PC-9 (cell line): ENCODE measurements at regions not wholly inside any gene's neighbourhood (a gene's known extent, or its start where the extent isn't known, plus 50 kb on each side); places are given as distances from the start of the nearest gene placed in this dataset.

Experiments
- EZH2 ChIP-seq: fragments of 200-600 bp; sonication (generic); IDR thresholded peaks from 2 replicates; pipeline ENCODE4 v1.8.0; 2017; ENCODE audit warnings: antibody characterized with exemption, low read depth
- TF ChIP-seq, protein P1 (sequence below): fragments of 200-600 bp; sonication (generic); conservative IDR thresholded peaks from 2 replicates; pipeline ENCODE4 v1.6.1; 2017; ENCODE audit warnings: mixed run types, antibody characterized with exemption, mild to moderate bottlenecking, moderate library complexity

DNA sequence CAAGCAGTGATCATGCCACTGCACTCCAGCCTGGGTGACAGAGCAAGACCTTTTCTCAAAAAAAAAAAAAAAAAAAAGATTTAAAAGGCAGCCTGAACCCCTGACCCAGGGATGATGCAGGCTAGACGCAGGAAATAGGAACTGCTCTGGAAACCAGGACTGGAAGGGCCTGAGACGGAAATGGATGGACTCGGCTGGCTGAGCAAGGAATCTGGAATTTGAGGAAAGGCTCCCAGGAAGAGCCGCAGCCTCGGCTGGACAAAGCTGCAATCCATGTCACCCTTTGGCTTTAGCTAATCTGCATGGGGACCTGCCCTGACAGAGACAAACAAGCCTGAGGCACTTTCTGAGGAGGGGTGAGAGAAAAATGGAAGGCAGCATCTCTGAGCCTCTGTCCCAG is 55.0 kb upstream of the DAPL1 start:
- TF ChIP-seq, protein P1, sequence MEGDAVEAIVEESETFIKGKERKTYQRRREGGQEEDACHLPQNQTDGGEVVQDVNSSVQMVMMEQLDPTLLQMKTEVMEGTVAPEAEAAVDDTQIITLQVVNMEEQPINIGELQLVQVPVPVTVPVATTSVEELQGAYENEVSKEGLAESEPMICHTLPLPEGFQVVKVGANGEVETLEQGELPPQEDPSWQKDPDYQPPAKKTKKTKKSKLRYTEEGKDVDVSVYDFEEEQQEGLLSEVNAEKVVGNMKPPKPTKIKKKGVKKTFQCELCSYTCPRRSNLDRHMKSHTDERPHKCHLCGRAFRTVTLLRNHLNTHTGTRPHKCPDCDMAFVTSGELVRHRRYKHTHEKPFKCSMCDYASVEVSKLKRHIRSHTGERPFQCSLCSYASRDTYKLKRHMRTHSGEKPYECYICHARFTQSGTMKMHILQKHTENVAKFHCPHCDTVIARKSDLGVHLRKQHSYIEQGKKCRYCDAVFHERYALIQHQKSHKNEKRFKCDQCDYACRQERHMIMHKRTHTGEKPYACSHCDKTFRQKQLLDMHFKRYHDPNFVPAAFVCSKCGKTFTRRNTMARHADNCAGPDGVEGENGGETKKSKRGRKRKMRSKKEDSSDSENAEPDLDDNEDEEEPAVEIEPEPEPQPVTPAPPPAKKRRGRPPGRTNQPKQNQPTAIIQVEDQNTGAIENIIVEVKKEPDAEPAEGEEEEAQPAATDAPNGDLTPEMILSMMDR: no peak
- TF ChIP-seq EZH2: no peak
